Adipocyte (in vitro differentiated cells): ENCODE measurements at regions not wholly inside any gene's neighbourhood (a gene's known extent, or its start where the extent isn't known, plus 50 kb on each side); places are given as distances from the start of the nearest gene placed in this dataset.
A peak's percentile ranks its signal among the peaks of the same experiment; 100 is the strongest.

Experiments
- DNase-seq: peaks from one replicate; pipeline ENCODE4 v3.0.0-alpha.2; 2015; ENCODE audit warnings: low read depth
- H3K27me3 ChIP-seq: replicated peaks from 2 replicates; pipeline ENCODE4 v1.7.0; 2013; ENCODE audit warnings: mild to moderate bottlenecking, low read length, moderate library complexity; ENCODE audit not compliant: control insufficient read depth, insufficient read depth
- H3K36me3 ChIP-seq: 2 replicates; pipeline ENCODE4 v1.7.0; 2013; ENCODE audit warnings: low read length, mild to moderate bottlenecking, moderate library complexity; ENCODE audit not compliant: control insufficient read depth, insufficient read depth, severe bottlenecking
- H3K4me1 ChIP-seq: 2 replicates; pipeline ENCODE4 v1.7.0; 2013; ENCODE audit warnings: mild to moderate bottlenecking, low read length, moderate library complexity; ENCODE audit not compliant: control insufficient read depth, insufficient read depth
- H3K4me3 ChIP-seq: 2 replicates; pipeline ENCODE4 v1.7.0; 2013; ENCODE audit warnings: mild to moderate bottlenecking, low read length, moderate library complexity
- H3K9ac ChIP-seq: 2 replicates; pipeline ENCODE4 v1.7.0; 2013; ENCODE audit warnings: mild to moderate bottlenecking, low read length, moderate library complexity
- H3K9me3 ChIP-seq: 2 replicates; pipeline ENCODE4 v1.7.0; 2013; ENCODE audit warnings: mild to moderate bottlenecking, low read length, moderate library complexity; ENCODE audit not compliant: control insufficient read depth

DNA sequence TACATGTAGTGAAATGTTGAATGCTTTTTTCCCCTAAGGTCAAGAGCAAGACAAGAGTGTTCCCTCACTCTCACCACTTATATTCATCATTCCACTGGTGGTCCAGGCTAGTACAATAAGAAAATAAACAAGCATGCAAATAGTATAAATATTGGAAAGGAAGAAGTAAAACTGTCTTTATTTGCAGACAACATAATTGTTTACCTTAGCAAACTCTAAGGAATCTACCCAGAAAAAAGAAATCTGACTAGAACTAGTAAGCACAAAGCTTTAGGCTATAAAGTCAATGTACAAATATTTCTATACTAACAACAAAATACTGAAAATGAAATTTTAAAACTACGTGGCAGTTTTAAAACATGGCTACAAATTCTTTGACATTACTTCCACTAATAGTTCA lies 101.7 kb downstream of the CYB561 start:
- H3K27me3 ChIP-seq: no peaks in the 10 kb centered on the region
- no peak for DNase-seq
- peaks cover 40% of the 10 kb centered on the region for H3K36me3 ChIP-seq
- H3K4me1 ChIP-seq: peaks cover 7% of the 10 kb centered on the region
- no peaks in the 10 kb centered on the region for H3K9me3 ChIP-seq
- no peak overlapping the region for H3K4me3 ChIP-seq
- H3K9ac ChIP-seq: no peak overlapping the region

DNA sequence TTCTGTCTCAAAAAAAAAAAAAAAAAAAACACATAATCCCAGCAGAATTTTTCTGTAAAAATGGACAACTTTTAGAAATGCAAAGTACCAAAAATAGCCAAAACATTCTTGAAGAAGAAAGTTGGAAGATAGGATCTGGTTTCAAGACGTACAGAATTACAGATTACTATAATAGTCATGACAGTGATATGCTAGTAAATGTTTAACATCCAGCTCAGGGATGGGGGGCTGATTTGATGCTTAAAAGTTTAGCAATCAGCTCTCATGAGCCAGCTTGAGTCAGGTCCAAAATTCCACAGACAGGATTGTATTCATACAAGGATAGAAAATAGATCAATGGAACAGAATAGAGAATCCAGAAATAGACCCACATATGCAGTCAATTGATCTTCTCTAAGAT lies 100.5 kb downstream of the CYB561 start:
- Histone ChIP-seq H3K27me3 (no peaks in the 10 kb centered on the region), H3K9ac (no peak overlapping the region), H3K9me3 (no peaks in the 10 kb centered on the region), H3K4me1 (peaks cover 19% of the 10 kb centered on the region), H3K4me3 (no peak overlapping the region), H3K36me3 (peaks cover 33% of the 10 kb centered on the region)
- peak; percentile 63 for DNase-seq

DNA sequence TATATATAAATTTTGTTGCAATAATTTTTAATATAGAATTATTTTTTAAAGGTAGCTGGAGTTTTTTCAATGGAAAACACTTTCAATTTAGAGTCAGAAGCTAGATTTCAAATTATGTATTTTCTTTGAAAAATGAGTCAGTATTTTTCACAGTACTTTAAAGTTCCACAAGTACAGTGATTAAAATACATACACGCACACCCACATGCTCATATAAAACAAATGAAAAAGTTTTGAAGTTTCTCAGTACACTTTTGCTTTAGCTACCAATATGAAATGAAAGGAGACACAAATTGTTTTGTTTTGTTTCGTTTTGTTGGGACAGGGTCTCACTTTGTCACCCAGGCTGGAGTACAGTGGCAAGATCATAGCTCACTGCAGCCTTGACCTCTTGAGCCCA lies 98.6 kb downstream of the CYB561 start:
- DNase-seq: no peak
- H3K4me3 ChIP-seq: no peak overlapping the region
- peaks cover 26% of the 10 kb centered on the region for H3K36me3 ChIP-seq
- no peak overlapping the region for H3K9ac ChIP-seq
- H3K4me1 ChIP-seq: peaks cover 19% of the 10 kb centered on the region
- no peaks in the 10 kb centered on the region for H3K9me3 ChIP-seq
- no peaks in the 10 kb centered on the region for H3K27me3 ChIP-seq

DNA sequence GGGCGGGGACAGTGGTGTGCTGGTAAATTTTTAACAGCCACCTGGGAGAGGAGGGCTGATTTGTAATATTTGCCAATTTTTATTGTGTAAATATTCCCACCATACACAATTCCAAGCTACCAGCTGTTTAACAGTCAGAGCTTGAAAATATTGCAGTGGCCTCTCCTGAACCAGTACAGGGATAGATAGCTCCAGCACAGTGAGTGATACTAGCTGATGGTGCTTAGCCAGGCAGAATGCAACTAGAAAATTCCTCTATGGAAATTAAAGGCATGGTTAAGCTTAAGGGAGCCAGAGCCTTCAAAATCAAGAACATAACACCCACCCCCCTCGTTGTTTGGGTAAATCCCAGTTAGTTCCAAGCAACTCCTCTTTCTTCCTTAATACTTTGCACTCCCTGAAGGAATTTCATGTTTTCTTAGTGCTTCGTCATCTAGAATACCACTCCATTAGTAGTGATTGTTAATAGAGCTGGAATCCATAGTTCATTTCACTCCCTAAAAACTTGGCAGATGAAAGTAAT lies 96.6 kb downstream of the CYB561 start:
- DNase-seq: peak; percentile 54
- Histone ChIP-seq H3K9me3 (no peaks in the 10 kb centered on the region), H3K36me3 (peaks cover 10% of the 10 kb centered on the region), H3K4me3 (peak overlapping the region; percentile 31), H3K27me3 (no peaks in the 10 kb centered on the region), H3K9ac (peak overlapping the region; percentile 40), H3K4me1 (peaks cover 28% of the 10 kb centered on the region)

DNA sequence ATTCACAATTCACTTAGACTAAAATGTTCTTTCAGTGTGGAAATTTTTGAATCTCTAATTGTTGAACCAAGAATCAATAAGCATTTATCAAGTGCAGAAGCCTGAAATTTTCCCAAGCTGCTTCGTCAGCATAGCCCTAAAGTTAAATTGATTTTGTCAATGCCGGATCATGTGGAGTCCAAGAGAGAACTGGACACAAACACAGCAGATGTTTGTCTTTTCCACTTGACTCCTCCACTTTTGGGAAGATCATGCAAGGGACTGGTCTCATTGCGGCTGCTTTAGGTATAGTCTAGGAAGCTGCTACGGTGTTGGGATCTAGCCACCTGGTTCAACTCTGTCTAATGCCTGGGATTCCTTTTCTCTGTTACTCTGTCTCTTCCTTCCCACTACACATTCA lies 95.7 kb downstream of the CYB561 start:
- H3K4me1 ChIP-seq: peaks cover 31% of the 10 kb centered on the region
- DNase-seq: no peak
- no peak overlapping the region for H3K9ac ChIP-seq
- no peak overlapping the region for H3K4me3 ChIP-seq
- no peaks in the 10 kb centered on the region for H3K27me3 ChIP-seq
- H3K9me3 ChIP-seq: no peaks in the 10 kb centered on the region
- peaks cover 10% of the 10 kb centered on the region for H3K36me3 ChIP-seq

DNA sequence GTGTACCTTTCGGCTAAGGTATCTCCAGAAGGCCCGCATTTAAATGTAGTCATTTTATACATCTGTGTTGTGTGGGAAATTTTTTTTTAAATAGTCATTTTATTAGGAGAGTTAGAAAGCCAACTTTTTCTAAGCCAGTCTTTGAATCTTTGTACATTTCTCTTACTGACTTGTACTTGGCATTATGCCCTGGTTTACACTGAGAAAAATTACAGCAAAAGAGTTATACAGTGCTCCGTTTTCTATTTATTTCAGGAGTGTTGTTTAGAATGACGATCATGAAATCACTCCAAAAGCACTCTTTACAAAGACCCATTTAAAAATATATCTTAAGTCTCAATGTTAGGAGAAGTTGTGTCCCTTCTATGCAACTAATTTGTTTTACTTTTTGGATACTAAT lies 91.8 kb downstream of the CYB561 start:
- peaks cover 10% of the 10 kb centered on the region for H3K36me3 ChIP-seq
- peaks cover 57% of the 10 kb centered on the region for H3K4me1 ChIP-seq
- H3K9me3 ChIP-seq: no peaks in the 10 kb centered on the region
- H3K9ac ChIP-seq: peak overlapping the region; percentile 36
- H3K27me3 ChIP-seq: no peaks in the 10 kb centered on the region
- peak; percentile 27 for DNase-seq
- no peak overlapping the region for H3K4me3 ChIP-seq

DNA sequence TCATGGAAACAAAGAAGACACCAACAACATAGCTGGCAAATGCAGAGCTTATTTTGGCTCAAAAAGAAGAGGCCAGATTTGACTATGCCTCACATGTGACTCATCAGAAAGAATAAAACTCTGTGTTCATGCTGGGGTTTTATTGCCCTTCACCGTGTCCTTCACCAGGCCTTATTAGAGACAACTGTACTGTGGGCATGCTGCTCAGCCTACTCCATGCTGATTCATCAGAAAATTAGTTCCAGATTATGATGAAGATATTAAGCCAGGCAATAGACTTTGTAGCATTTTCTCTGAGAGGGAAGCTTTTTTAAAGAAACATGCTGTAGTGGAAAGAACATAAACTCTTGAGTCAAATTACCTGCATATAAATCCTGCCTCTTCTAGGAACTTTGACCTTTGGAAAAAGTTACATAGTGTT lies 89.8 kb downstream of the CYB561 start:
- Histone ChIP-seq H3K27me3 (no peaks in the 10 kb centered on the region), H3K4me3 (peak overlapping the region; percentile 17), H3K36me3 (peaks cover 10% of the 10 kb centered on the region), H3K4me1 (peaks cover 52% of the 10 kb centered on the region), H3K9ac (peak overlapping the region; percentile 67), H3K9me3 (no peaks in the 10 kb centered on the region)
- DNase-seq: peak; percentile 90

DNA sequence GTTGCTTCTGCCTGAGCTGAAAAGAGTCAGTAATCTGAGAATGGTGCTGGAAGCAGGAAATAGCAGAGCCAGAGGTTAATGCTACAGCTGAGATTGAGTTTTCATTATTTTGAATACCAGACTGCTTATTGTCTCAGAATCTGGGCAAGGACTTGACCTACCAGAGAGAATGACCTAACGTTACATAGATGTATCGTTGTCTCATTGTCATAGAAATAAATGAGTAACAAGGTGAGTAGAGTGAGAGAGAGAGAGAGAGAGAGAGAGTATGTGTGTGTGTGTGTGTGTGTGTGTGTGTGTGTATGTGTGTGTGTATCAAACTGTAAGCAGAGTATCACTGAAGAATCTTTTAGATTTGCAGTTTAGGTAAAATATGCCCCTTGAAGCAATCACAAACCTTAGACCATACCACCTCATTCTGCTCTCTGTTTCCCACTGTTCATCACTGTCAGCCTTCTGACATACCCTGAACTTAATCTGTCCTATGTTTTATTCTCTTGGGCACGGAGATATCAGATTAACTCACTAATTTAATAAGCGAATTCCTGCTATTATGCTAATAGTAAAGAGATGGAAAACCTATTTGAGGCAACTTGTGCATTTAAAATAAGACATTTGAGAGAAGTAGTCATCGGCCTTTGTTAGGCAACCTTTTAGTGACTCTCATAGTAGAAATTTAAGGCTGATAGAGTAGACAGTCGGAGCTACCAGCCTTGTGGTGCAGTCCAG lies 87.8 kb downstream of the CYB561 start:
- no peaks in the 10 kb centered on the region for H3K27me3 ChIP-seq
- H3K4me3 ChIP-seq: no peak overlapping the region
- DNase-seq: peak; percentile 74
- peaks cover 56% of the 10 kb centered on the region for H3K4me1 ChIP-seq
- H3K9ac ChIP-seq: no peak overlapping the region
- H3K36me3 ChIP-seq: peaks cover 4% of the 10 kb centered on the region
- no peaks in the 10 kb centered on the region for H3K9me3 ChIP-seq

DNA sequence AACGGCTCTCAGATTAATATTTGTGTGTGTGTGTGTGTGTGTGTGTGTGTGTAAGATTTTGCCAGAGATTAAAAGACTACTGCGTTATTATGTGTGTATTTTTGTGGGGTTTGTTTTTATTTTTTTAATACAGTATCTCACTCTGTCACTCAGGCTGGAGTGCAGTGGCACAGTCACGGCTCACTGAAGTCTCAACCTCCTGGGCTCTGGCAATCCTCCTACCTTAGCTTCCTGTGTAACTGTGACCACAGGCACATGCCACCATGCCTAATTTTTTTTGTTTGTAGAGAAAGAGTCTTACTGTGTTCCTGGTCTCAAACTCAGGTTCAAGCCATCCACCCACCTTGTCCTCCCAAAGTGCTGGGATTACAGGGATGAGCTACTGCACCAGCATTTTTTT lies 87.2 kb downstream of the CYB561 start:
- Histone ChIP-seq H3K9ac (no peak overlapping the region), H3K4me1 (peaks cover 56% of the 10 kb centered on the region), H3K4me3 (no peak overlapping the region), H3K36me3 (peaks cover 4% of the 10 kb centered on the region), H3K27me3 (no peaks in the 10 kb centered on the region), H3K9me3 (no peaks in the 10 kb centered on the region)
- DNase-seq: no peak

DNA sequence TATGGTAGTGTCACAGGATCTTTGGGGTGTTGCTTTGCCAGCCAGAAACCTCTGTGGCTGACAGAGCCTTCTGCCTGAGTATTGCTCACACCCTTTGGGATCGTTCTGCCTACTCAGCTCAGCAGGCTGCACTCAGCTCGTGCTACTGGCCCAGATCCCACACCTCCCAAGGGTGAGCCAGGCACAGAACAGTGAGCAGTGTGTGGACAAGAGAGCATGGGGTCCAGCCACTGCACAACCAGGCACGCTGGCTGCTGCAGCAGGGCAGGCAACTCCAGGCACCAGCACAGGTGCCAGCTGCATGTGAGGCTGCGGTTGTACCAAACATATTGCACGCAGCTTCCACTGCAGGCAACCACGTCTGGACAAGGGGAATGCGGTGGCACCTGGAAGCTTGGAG lies 84.9 kb downstream of the CYB561 start:
- H3K9ac ChIP-seq: no peak overlapping the region
- no peaks in the 10 kb centered on the region for H3K9me3 ChIP-seq
- no peak for DNase-seq
- no peaks in the 10 kb centered on the region for H3K36me3 ChIP-seq
- H3K4me1 ChIP-seq: peaks cover 55% of the 10 kb centered on the region
- peak overlapping the region; percentile 6 for H3K4me3 ChIP-seq
- H3K27me3 ChIP-seq: no peaks in the 10 kb centered on the region

DNA sequence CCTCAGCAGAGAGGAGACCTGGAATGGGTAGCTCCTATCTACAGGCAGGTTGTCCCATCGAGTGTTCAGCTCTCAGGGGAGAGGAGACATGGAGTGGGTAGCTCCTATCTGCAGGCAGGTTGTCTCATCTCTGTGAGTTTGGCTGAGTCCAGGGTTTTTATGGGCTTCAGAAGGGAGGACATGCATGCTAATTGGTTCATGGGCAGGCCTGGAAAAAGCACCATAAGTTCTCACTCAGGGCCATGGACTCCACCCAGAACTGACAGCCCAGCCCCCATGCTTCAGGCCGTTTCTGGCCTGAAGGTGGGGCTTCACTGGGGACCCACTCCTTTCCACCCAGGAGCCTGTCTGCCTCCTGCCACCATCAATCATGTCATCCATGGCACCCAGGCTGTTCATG lies 84.0 kb downstream of the CYB561 start:
- H3K9me3 ChIP-seq: no peaks in the 10 kb centered on the region
- no peaks in the 10 kb centered on the region for H3K27me3 ChIP-seq
- peaks cover 46% of the 10 kb centered on the region for H3K4me1 ChIP-seq
- no peak overlapping the region for H3K9ac ChIP-seq
- DNase-seq: no peak
- H3K4me3 ChIP-seq: no peak overlapping the region
- H3K36me3 ChIP-seq: no peaks in the 10 kb centered on the region

DNA sequence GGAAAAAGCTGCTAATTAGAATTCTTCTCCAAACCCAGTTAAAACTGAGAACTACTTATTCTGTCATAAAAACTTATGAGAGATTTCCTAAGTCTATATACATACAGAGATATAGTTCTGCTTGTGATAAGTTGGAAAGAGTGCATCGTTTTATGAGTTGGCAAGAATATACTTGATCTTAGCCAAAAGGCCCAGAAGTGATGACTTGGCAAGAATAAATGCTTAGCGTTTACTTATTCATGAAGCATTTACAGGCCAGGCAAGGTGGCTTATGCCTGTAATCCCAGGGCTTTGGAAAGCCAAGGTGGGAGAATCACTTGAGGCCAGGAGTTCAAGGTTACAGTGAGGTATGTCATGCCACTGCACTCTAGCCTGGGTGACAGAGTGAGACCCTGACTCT lies 81.7 kb downstream of the CYB561 start:
- no peak for DNase-seq
- Histone ChIP-seq H3K9ac (no peak overlapping the region), H3K36me3 (no peaks in the 10 kb centered on the region), H3K4me1 (peaks cover 38% of the 10 kb centered on the region), H3K4me3 (no peak overlapping the region), H3K9me3 (no peaks in the 10 kb centered on the region), H3K27me3 (no peaks in the 10 kb centered on the region)
